GM12865 (cell line): ENCODE measurements at regions not wholly inside any gene's neighbourhood (a gene's known extent, or its start where the extent isn't known, plus 50 kb on each side); places are given as distances from the start of the nearest gene placed in this dataset.

Source experiments
- DNase-seq: peaks from one replicate; pipeline ENCODE4 v3.0.0; 2010; ENCODE audit warnings: low read depth
- H3K4me3 ChIP-seq: 2 replicates; pipeline ENCODE4 v1.5.1; 2011; ENCODE audit warnings: mild to moderate bottlenecking, low read depth, low read length, control low read depth
- CTCF ChIP-seq: IDR thresholded peaks from 2 replicates; pipeline ENCODE4 v1.5.1; 2011; ENCODE audit warnings: low read length, control low read depth, low read depth, inconsistent platforms; ENCODE audit not compliant: insufficient read depth; ENCODE audit errors: missing control alignments

DNA sequence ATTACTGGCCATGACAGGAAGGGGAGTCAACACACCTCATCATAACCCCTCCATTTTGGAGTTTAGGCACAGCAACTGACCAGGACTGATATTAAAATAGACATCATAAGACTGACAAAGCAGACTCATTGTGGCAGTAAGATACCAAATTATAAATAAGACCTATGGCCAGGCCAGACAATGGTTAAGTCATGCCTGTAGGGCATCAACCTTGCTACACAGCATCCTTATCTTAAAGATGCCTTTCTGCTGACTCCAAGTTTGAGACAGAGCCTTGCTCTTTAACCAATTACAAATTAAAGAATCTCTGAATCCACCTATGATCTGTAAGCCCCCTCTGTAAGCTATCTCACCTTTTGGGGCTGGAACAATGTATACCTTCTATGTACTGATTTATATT, 65.5 kb downstream of the VCX2 start:
- TF ChIP-seq CTCF = no peak
- no peak overlapping the region for H3K4me3 ChIP-seq
- DNase-seq = no peak

GRCh38 chrX:8103655-8104054, 67.4 kb downstream of the VCX2 start:
- no peak for DNase-seq
- TF ChIP-seq CTCF = no peak

GRCh38 chrX:8091510-8091909, 79.6 kb downstream of the VCX2 start:
- no peak overlapping the region for H3K4me3 ChIP-seq
- TF ChIP-seq CTCF = no peak
- DNase-seq = no peak

More at GRCh38 chrX:8103655-8104054, 67.4 kb downstream of the VCX2 start:
- H3K4me3 ChIP-seq = no peak overlapping the region

DNA sequence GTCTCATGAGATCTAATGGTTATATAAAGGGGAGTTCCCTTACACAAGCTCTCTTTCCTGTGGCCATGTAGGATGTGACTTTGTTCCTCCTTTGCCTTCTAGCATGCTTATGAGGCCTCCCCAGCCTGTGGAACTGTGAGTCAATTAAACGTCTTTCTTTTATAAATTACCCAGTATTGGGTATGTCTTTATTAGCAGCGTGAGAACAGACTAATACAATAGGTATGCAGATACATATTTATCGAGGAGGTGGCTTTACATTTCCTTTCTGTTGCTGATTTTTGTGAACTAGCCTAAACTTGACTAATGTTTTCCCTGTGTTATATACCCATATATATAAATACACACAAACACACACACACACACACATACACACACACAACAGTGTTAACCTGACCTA, 80.2 kb downstream of the VCX2 start:
- TF ChIP-seq CTCF = no peak
- no peak for DNase-seq
- H3K4me3 ChIP-seq = no peak overlapping the region

DNA sequence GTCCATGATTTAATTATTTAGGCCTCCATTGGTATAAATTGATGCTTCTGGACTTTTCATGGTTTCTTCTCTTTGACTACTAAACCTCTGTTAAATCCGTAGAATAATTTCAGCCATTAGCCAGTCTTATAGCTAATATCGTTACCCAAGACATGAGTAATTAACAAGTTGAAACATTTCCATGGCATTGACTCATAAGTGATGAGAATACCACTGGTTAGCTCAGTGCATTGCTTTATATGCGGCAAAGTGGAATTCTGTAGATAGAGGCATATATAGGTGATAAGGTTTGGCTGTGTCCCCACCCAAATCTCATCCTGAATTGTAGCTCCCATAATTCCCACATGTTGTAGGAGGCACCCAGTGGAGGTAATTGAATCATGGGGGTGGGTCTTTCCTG, 80.6 kb downstream of the VCX2 start:
- DNase-seq = no peak
- H3K4me3 ChIP-seq = no peak overlapping the region
- TF ChIP-seq CTCF = no peak

GRCh38 chrX:8089141-8089540, 81.9 kb downstream of the VCX2 start:
- DNase-seq = no peak
- no peak overlapping the region for H3K4me3 ChIP-seq
- TF ChIP-seq CTCF = no peak

DNA sequence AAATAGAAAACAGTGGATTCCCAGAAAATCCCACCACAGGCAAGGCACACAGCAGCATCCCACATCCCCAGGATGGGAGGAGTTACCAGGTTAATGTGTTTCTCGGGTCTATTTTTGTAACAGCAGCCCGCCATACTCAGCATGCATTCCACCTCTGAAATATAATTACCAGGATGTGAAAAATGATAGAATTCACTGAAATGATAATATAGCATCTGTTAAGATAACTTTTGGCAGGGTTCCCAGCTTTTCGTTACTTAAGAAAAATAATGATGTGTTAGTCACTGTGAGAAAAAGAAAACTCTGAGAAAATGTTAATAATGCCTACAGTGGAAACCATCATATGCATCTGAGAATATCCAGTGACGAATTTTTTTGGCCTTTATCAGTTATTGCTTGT, 87.1 kb downstream of the VCX2 start:
- no peak overlapping the region for H3K4me3 ChIP-seq
- no peak for TF ChIP-seq CTCF
- DNase-seq = no peak
